ENCODE measurements at regions not wholly inside any gene's neighbourhood (a gene's known extent, or its start where the extent isn't known, plus 50 kb on each side); places are given as distances from the start of the nearest gene placed in this dataset.
"Not testable (repeated sequence)": the region's sequence is repeated elsewhere in the genome, so short reads cannot be mapped to it uniquely, and the experiment has no call there.

- H3K36me3 ChIP-seq (ENCODE audit: control insufficient read depth in 4 of 4, insufficient read depth in 3 of 4, low read depth in 1 of 4, low read length in 3 of 4); H3K27me3 ChIP-seq (ENCODE audit: control insufficient read depth in 4 of 4, insufficient read depth in 4 of 4, low read length in 3 of 4); H3K9me3 ChIP-seq (ENCODE audit: control insufficient read depth in 4 of 4, low read length in 3 of 4); DNase-seq (ENCODE audit: low spot score): not testable (repeated sequence)
- Histone ChIP-seq H3K4me3 (ENCODE audit: low read depth in 1 of 3, low read length in 3 of 3) (peak overlapping the region; percentile 61 to 79 (median 72)), H3K9ac (ENCODE audit: low read depth in 1 of 2, low read length in 2 of 2) (peak overlapping the region; percentile 66 to 99), H3K27ac (ENCODE audit: low read depth in 1 of 2, low read length in 2 of 2) (peak overlapping the region; percentile 90 to 92), H3K4me1 (ENCODE audit: control insufficient read depth in 4 of 4, insufficient read depth in 4 of 4, low read length in 3 of 4) (peaks cover 4 to 48% (median 34%) of the 10 kb centered on the region in 4 donors)
- peak; percentile 60 for TF ChIP-seq TAF1 (conservative IDR thresholded peaks at IDR 0.05)
- WGBS = 29% methylated on average over 6 of the region's 6 CpGs
Measured at GRCh38 chr5:115739245-115739644, 77.2 kb downstream of the CDO1 start.

DNA sequence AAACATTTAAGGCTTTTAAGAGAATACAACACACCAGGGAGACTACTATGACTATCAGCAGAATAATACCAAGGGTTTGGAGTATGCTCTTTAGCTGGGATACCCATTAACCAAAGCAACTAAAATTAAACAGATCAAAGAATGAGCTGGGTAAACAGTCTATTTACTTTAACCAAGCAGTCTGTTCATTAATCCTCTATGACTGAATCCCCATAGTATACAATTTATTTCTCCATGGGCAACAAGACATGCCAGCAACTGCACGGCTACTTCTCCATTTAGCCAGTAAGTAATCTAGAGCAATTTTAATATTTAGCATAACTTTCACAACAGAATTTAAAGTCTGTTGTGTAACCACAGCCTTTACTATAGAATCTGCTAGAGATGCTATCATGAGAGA, 77.6 kb downstream of the CDO1 start:
- peak overlapping the region; percentile 90 to 92 for H3K27ac ChIP-seq (ENCODE audit: low read depth in 1 of 2, low read length in 2 of 2)
- H3K4me3 ChIP-seq (ENCODE audit: low read depth in 1 of 3, low read length in 3 of 3) = peak overlapping the region; percentile 61 to 79 (median 72)
- TF ChIP-seq ATF3 (IDR thresholded peaks at IDR 0.05) (no peak), ZBTB33 (IDR thresholded peaks at IDR 0.05) (peak; percentile 64), TAF1 (conservative IDR thresholded peaks at IDR 0.05) (peak; percentile 86), RAD21 (IDR thresholded peaks at IDR 0.05) (peak; percentile 44 to 46), FOXA1 (IDR thresholded peaks at IDR 0.05) (peak; percentile 95), HNF4A (conservative IDR thresholded peaks at IDR 0.05) (peak; percentile 38 to 76), HNF4G (IDR thresholded peaks at IDR 0.05) (no peak), FOXA2 (IDR thresholded peaks at IDR 0.05) (peak; percentile 97), SP1 (IDR thresholded peaks at IDR 0.05) (peak; percentile 71), RXRA (IDR thresholded peaks at IDR 0.05) (peak; percentile 53 to 66), YY1 (IDR thresholded peaks at IDR 0.05) (peak; percentile 83), GABPA (IDR thresholded peaks at IDR 0.05 in 1 of 2, conservative IDR thresholded peaks at IDR 0.05 in 1 of 2) (no peak), NR2F2 (IDR thresholded peaks at IDR 0.05) (no peak), JUND (IDR thresholded peaks at IDR 0.05) (peak; percentile 17 to 65), EGR1 (IDR thresholded peaks at IDR 0.05; ENCODE audit: low read depth in 2 of 2) (no peak), REST (IDR thresholded peaks at IDR 0.05) (peak; percentile 82)
- TF ChIP-seq, protein P1, sequence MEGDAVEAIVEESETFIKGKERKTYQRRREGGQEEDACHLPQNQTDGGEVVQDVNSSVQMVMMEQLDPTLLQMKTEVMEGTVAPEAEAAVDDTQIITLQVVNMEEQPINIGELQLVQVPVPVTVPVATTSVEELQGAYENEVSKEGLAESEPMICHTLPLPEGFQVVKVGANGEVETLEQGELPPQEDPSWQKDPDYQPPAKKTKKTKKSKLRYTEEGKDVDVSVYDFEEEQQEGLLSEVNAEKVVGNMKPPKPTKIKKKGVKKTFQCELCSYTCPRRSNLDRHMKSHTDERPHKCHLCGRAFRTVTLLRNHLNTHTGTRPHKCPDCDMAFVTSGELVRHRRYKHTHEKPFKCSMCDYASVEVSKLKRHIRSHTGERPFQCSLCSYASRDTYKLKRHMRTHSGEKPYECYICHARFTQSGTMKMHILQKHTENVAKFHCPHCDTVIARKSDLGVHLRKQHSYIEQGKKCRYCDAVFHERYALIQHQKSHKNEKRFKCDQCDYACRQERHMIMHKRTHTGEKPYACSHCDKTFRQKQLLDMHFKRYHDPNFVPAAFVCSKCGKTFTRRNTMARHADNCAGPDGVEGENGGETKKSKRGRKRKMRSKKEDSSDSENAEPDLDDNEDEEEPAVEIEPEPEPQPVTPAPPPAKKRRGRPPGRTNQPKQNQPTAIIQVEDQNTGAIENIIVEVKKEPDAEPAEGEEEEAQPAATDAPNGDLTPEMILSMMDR (IDR thresholded peaks at IDR 0.05; ENCODE audit: low read depth, low read length, missing input control) = no peak
- TF ChIP-seq, protein P2, sequence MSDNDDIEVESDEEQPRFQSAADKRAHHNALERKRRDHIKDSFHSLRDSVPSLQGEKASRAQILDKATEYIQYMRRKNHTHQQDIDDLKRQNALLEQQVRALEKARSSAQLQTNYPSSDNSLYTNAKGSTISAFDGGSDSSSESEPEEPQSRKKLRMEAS (IDR thresholded peaks at IDR 0.05) = peak; percentile 38
- no peak for DNase-seq (ENCODE audit: low spot score)
- no peaks in the 10 kb centered on the region for H3K36me3 ChIP-seq (ENCODE audit: control insufficient read depth in 4 of 4, insufficient read depth in 3 of 4, low read depth in 1 of 4, low read length in 3 of 4)
- H3K4me1 ChIP-seq (ENCODE audit: control insufficient read depth in 4 of 4, insufficient read depth in 4 of 4, low read length in 3 of 4) = peaks cover 4 to 51% (median 38%) of the 10 kb centered on the region in 4 donors
- no peaks in the 10 kb centered on the region for H3K9me3 ChIP-seq (ENCODE audit: control insufficient read depth in 4 of 4, low read length in 3 of 4)
- H3K27me3 ChIP-seq (ENCODE audit: control insufficient read depth in 4 of 4, insufficient read depth in 4 of 4, low read length in 3 of 4) = no peaks in the 10 kb centered on the region
- 37% methylated on average over 1 of the region's 1 CpG for WGBS
- H3K9ac ChIP-seq (ENCODE audit: low read depth in 1 of 2, low read length in 2 of 2) = peak overlapping the region; percentile 66 to 99
